ENCODE measurements at regions not wholly inside any gene's neighbourhood (a gene's known extent, or its start where the extent isn't known, plus 50 kb on each side); places are given as distances from the start of the nearest gene placed in this dataset.
"Not testable (repeated sequence)": the region's sequence is repeated elsewhere in the genome, so short reads cannot be mapped to it uniquely, and the experiment has no call there.

GRCh38 chr12:34604227-34604626, 581.9 kb downstream of the ALG10 start:
- Mint-ChIP-seq H3K9me3 (peaks cover 3 to 17% (median 5%) of the 10 kb centered on the region in 3 donors), H3K36me3 (peaks cover 1% of the 10 kb centered on the region), H3K4me3 (no peak overlapping the region)

GRCh38 chr12:34604631-34605509, 582.6 kb downstream of the ALG10 start:
- H3K4me1 Mint-ChIP-seq: no peaks in the 10 kb centered on the region
- H3K27ac Mint-ChIP-seq: no peak overlapping the region
- H3K4me3 Mint-ChIP-seq: no peak overlapping the region
- H3K27me3 Mint-ChIP-seq: no peaks in the 10 kb centered on the region
- peaks cover 3 to 15% (median 5%) of the 10 kb centered on the region in 3 donors for H3K9me3 Mint-ChIP-seq
- H3K36me3 Mint-ChIP-seq: peaks cover 1% of the 10 kb centered on the region

More at GRCh38 chr12:34604227-34604626, 581.9 kb downstream of the ALG10 start:
- no peaks in the 10 kb centered on the region for H3K4me1 Mint-ChIP-seq
- H3K27ac Mint-ChIP-seq: no peak overlapping the region
- H3K27me3 Mint-ChIP-seq: no peaks in the 10 kb centered on the region

- no peak overlapping the region for H3K27ac Mint-ChIP-seq
- H3K27me3 Mint-ChIP-seq: no peaks in the 10 kb centered on the region
- peaks cover 3 to 15% (median 5%) of the 10 kb centered on the region in 3 donors for H3K9me3 Mint-ChIP-seq
- H3K36me3 Mint-ChIP-seq: peaks cover 1% of the 10 kb centered on the region
- H3K4me3 Mint-ChIP-seq: no peak overlapping the region
- no peaks in the 10 kb centered on the region for H3K4me1 Mint-ChIP-seq
Observed at GRCh38 chr12:34605510-34605887, 583.2 kb downstream of the ALG10 start.

- no peaks in the 10 kb centered on the region for H3K27me3 Mint-ChIP-seq
Observed at GRCh38 chr12:34605955-34606748, 583.9 kb downstream of the ALG10 start.

GRCh38 chr12:34606749-34607519, 584.6 kb downstream of the ALG10 start:
- Mint-ChIP-seq H3K27me3 (no peaks in the 10 kb centered on the region), H3K27ac (no peak overlapping the region), H3K9me3 (peaks cover 2 to 7% (median 4%) of the 10 kb centered on the region in 3 donors), H3K36me3 (peaks cover 1% of the 10 kb centered on the region), H3K4me1 (no peaks in the 10 kb centered on the region), H3K4me3 (no peak overlapping the region)

More at GRCh38 chr12:34605955-34606748, 583.9 kb downstream of the ALG10 start:
- Mint-ChIP-seq H3K27ac (no peak overlapping the region), H3K4me3 (no peak overlapping the region), H3K4me1 (no peaks in the 10 kb centered on the region), H3K36me3 (peaks cover 1% of the 10 kb centered on the region), H3K9me3 (peaks cover 3 to 10% (median 5%) of the 10 kb centered on the region in 3 donors)

GRCh38 chr12:34607520-34608195, 585.4 kb downstream of the ALG10 start:
- Mint-ChIP-seq H3K27me3 (no peaks in the 10 kb centered on the region), H3K9me3 (peaks cover 0 to 8% (median 5%) of the 10 kb centered on the region in 3 donors), H3K4me3 (no peak overlapping the region), H3K36me3 (peaks cover 1% of the 10 kb centered on the region), H3K4me1 (no peaks in the 10 kb centered on the region), H3K27ac (no peak overlapping the region)

- not testable (repeated sequence) for H3K4me3 Mint-ChIP-seq, H3K36me3 Mint-ChIP-seq, H3K27me3 Mint-ChIP-seq, H3K4me1 Mint-ChIP-seq, H3K27ac Mint-ChIP-seq
- peaks cover 11 to 12% (median 12%) of the 10 kb centered on the region in 3 donors for H3K9me3 Mint-ChIP-seq
Observed at GRCh38 chr12:34613988-34614387, 591.7 kb downstream of the ALG10 start.

- H3K4me3 Mint-ChIP-seq: no peak overlapping the region
- no peak overlapping the region for H3K27ac Mint-ChIP-seq
- no peaks in the 10 kb centered on the region for H3K4me1 Mint-ChIP-seq
- H3K9me3 Mint-ChIP-seq: peaks cover 3 to 6% (median 5%) of the 10 kb centered on the region in 3 donors
- no peaks in the 10 kb centered on the region for H3K36me3 Mint-ChIP-seq
- H3K27me3 Mint-ChIP-seq: no peaks in the 10 kb centered on the region
Observed at GRCh38 chr12:34625116-34625515, 602.8 kb downstream of the ALG10 start.

GRCh38 chr12:34626363-34627157, 604.3 kb downstream of the ALG10 start:
- Mint-ChIP-seq H3K9me3 (peaks cover 0 to 8% (median 5%) of the 10 kb centered on the region in 3 donors), H3K27ac (no peak overlapping the region), H3K4me1 (no peaks in the 10 kb centered on the region), H3K4me3 (no peak overlapping the region), H3K36me3 (no peaks in the 10 kb centered on the region), H3K27me3 (no peaks in the 10 kb centered on the region)
